ENCODE measurements at regions not wholly inside any gene's neighbourhood (a gene's known extent, or its start where the extent isn't known, plus 50 kb on each side); places are given as distances from the start of the nearest gene placed in this dataset.

- TF ChIP-seq CTCF (IDR thresholded peaks at IDR 0.05) (no peak), POLR2A (IDR thresholded peaks at IDR 0.05) (no peak)
- H3K4me3 ChIP-seq, result no peak overlapping the region
- no peaks in the 10 kb centered on the region for H3K4me1 ChIP-seq
- no peaks in the 10 kb centered on the region for H3K9me3 ChIP-seq
- no peak for DNase-seq
- intact Hi-C loops (cut with DNase I; ENCODE audit: low total_unique reads), result no loop called here
- no peaks in the 10 kb centered on the region for H3K36me3 ChIP-seq
- H3K27ac ChIP-seq, result no peak overlapping the region
- no peaks in the 10 kb centered on the region for H3K27me3 ChIP-seq
Observed at GRCh38 chr6:168822376-168822775, 381.4 kb downstream of the SMOC2 start.

- intact Hi-C loops (cut with DNase I; ENCODE audit: low total_unique reads), result no loop called here
- Histone ChIP-seq H3K4me3 (no peak overlapping the region), H3K27me3 (no peaks in the 10 kb centered on the region), H3K4me1 (no peaks in the 10 kb centered on the region), H3K27ac (no peak overlapping the region), H3K9me3 (no peaks in the 10 kb centered on the region), H3K36me3 (no peaks in the 10 kb centered on the region)
- TF ChIP-seq POLR2A (IDR thresholded peaks at IDR 0.05) (no peak), CTCF (IDR thresholded peaks at IDR 0.05) (no peak)
- DNase-seq, result no peak
Observed at GRCh38 chr6:168819546-168819945, 378.6 kb downstream of the SMOC2 start.

- Histone ChIP-seq H3K4me3 (no peak overlapping the region), H3K9me3 (no peaks in the 10 kb centered on the region), H3K27ac (no peak overlapping the region), H3K4me1 (no peaks in the 10 kb centered on the region), H3K36me3 (no peaks in the 10 kb centered on the region), H3K27me3 (no peaks in the 10 kb centered on the region)
- TF ChIP-seq CTCF (IDR thresholded peaks at IDR 0.05), result no peak
- no peak for TF ChIP-seq POLR2A (IDR thresholded peaks at IDR 0.05)
- intact Hi-C loops (cut with DNase I; ENCODE audit: low total_unique reads), result no loop called here
- DNase-seq, result no peak
Observed at GRCh38 chr6:168817558-168818159, 376.7 kb downstream of the SMOC2 start.

GRCh38 chr6:168815229-168815628 lies 374.2 kb downstream of the SMOC2 start:
- Histone ChIP-seq H3K9me3 (no peaks in the 10 kb centered on the region), H3K4me1 (no peaks in the 10 kb centered on the region), H3K36me3 (no peaks in the 10 kb centered on the region), H3K27me3 (no peaks in the 10 kb centered on the region), H3K27ac (no peak overlapping the region), H3K4me3 (no peak overlapping the region)
- TF ChIP-seq CTCF (IDR thresholded peaks at IDR 0.05) (no peak), POLR2A (IDR thresholded peaks at IDR 0.05) (no peak)
- DNase-seq, result no peak
- intact Hi-C loops (cut with DNase I; ENCODE audit: low total_unique reads), result no loop called here

- Histone ChIP-seq H3K4me3 (no peak overlapping the region), H3K27ac (no peak overlapping the region), H3K27me3 (no peaks in the 10 kb centered on the region), H3K36me3 (no peaks in the 10 kb centered on the region), H3K9me3 (no peaks in the 10 kb centered on the region), H3K4me1 (no peaks in the 10 kb centered on the region)
- intact Hi-C loops (cut with DNase I; ENCODE audit: low total_unique reads), result no loop called here
- TF ChIP-seq CTCF (IDR thresholded peaks at IDR 0.05) (no peak), POLR2A (IDR thresholded peaks at IDR 0.05) (no peak)
- no peak for DNase-seq
Observed at GRCh38 chr6:168808232-168808631, 367.2 kb downstream of the SMOC2 start.
